8988T (cell line): ENCODE measurements at regions not wholly inside any gene's neighbourhood (a gene's known extent, or its start where the extent isn't known, plus 50 kb on each side); places are given as distances from the start of the nearest gene placed in this dataset.

Experiments
- DNase-seq: peaks from one replicate; pipeline ENCODE4 v3.0.0; 2011

DNA sequence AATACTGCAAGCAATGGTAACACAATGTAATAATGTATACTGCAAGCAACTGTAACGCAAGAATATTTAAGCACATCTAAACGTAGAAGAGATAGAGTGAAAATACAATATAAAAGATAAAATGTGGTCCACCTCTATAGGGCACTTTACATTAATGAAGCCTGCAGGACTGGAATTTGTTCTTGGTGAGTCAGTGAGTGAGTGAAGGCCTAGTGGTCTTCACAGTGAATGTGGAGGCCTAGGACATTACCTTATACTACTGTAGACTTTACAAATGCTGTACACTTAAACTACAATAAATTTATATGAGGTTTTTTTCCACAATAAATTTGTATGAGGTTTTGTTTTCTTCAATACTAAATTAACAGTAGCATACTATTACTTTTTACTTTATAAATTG, 287.4 kb upstream of the SNX7 start:
- no peak for DNase-seq

DNA sequence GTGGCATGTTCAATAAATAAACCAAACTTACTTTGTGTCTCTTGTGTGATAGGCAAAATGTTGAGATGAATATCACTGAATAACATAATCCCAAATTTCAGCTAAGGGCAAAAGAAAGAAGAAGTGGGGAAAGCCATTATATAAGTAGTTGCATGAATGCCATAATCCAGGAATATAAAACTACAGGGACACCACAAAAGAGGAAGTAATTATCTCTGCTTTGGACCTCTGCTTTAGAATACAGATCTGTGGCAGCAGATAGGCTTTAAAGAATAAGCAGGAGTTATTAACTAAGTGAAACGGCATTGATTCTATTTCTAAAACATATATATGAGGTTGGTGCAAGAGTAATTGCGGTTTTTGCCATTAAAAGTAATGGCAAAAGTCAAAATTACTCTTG, 288.5 kb upstream of the SNX7 start:
- DNase-seq = no peak

DNA sequence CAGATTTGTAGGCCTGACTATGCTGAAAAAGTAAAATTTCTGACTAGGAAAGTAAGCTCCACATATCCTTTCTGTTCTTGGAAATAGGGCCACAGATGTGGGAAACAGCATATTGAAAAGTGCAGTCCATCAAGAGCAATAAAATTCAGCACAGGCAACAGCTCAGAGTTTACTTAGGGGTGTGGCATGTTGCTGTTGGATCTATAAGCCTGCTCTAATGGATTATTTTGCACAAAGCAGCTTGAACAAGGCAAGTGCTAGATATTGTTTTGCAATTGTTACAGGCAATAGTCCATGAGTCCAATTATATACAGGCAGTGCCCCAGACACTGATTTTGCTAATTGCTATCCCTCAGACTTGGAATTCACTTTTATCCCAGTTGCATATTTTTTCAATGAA, 289.8 kb upstream of the SNX7 start:
- DNase-seq = no peak

GRCh38 chr1:98369463-98369862, 292.1 kb upstream of the SNX7 start:
- no peak for DNase-seq

GRCh38 chr1:98368995-98369394, 292.5 kb upstream of the SNX7 start:
- DNase-seq = no peak

DNA sequence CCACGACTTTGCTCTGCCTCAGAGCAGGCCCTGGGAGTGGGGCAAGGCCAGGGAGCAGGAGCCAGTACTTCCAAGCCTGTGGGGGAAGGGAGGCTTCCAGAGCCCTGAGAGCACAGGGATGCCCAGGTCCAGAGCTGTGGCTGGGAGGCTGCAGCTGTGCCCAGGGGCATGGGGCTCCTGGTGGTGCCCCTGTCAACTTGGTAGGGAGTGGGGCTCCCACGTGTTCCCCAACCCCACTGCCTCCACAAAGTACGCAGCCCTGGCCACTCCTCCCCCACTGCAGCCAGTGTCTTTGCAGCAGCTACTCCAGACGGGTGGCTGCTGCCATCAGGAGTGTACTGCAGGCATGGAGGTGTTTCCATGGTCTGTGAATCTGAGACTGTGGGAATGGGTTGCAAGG, 294.1 kb upstream of the SNX7 start:
- no peak for DNase-seq

GRCh38 chr1:98366343-98366742, 295.2 kb upstream of the SNX7 start:
- no peak for DNase-seq

DNA sequence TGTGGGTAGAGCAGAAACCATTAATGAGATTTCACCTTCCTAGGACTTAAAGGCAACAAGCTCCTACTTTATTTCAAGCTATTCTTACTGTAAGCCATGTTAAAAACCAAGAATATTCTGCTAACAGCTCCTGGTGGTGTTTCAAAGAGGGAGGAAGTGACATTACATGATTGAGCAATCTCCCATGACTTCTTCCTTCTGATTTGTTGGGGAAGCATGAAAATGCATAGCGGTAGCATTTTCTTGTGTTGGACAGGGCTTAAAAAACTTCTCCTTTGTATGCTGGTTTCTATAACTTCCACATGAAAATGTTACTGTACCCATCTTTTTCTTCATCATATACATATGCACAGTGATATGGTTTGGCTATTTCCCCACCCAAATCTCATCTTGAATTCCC, 297.0 kb upstream of the SNX7 start:
- DNase-seq = no peak

DNA sequence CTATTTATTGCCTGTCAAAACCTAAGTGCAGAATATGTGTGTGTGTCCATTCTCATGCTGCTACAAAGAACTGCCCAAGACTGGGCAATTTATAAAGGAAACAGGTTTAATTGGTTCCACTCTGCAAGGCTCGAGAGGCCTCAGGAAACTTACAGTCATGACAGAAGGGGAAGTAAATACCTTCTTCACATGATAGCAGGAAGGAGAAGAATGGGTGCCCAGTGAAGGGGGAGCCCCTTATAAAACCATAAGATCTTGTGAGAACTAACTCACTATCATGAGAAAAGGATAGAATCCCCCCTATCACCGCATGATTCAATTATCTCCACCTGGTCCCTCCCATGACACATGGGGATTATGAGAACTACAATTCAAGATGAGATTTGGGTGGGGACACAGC, 300.7 kb upstream of the SNX7 start:
- DNase-seq = no peak

DNA sequence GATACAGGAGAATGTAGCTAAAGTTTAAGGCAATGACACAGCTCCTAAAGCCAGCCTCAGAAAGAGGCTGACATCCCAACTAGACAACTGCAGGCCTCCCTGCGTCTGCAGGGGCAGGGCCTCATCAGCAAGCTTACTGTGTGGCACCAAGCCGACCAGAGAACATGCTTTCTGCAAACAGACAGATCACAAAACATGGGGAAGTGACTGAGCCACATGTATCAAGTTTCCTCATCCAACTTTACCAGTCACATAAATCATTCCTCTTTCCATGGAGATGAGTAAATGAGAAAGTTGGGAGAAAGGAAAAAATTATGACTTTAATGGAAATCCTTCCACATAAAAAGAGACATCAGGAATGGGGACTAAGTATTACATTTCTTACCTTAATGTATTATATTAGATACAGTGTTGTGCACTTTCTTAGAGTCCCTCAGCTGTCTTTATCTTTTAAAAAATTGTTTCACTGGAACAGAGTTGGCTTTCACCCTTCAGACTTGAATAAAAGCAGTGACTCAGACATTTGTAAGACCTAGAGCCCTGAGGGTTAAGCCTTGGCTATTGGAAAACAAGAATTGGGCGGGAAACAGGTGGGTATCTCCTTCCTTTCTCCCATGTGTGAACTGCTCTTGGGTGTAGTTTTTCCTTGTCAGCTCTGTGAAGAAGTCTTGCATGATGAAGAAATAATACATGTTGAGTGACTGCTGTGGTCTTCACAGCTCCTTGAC, 305.7 kb upstream of the SNX7 start:
- DNase-seq = no peak

- DNase-seq = no peak
Measured at GRCh38 chr1:98352378-98352777, 309.1 kb upstream of the SNX7 start.

GRCh38 chr1:98351561-98351960, 310.0 kb upstream of the SNX7 start:
- DNase-seq = no peak

DNA sequence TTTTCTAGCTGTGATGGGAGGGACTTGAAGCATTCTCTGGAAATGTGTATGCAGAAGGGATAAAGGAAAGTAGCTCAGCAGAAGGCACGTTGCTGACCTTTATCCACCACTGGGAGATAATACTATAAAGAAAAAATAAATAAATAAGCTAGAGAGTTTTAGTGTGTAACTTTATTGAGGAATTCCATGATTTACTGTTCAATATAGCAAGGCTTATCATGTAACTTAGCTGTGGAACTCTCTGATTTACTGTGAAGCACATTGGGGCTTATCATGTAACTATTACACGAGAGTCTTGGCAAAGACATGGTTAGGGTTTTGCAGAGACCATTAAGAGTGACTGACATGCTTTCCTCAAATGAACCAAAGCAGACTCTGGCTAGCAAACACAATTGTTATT, 316.1 kb upstream of the SNX7 start:
- DNase-seq = no peak

- DNase-seq = no peak
Measured at GRCh38 chr1:98344731-98345130, 316.8 kb upstream of the SNX7 start.

- DNase-seq = no peak
Measured at GRCh38 chr1:98342566-98342965, 319.0 kb upstream of the SNX7 start.

- DNase-seq = no peak
Measured at GRCh38 chr1:98340511-98340910, 321.0 kb upstream of the SNX7 start.

DNA sequence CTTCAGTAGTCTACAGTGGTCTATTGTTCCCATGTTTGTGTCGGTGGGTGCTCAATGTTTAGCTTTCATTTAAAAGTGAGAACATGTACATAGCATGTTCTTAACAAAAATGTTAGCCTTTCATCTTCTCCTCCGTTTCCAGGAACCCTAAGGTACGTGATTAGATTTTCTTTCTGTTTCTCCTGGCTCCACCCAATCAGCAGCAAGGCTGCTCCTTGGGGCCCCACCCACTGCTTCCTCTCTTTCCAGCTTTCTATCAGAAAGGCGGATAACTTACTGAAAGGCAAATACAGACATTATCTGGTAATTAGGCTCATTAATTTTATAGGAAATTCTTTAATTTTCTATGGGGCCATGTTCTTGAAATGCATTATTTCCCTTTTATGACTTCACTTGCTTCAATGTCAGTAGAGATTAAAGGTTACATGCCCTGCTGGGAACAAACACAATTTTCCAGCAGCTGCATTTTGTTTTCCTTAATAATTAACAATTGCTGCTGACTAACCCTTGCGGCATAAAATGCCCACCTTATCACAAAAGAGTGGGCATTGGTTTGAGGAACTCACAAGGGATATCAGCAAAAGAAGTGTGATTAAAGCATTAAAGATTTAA, 324.9 kb upstream of the SNX7 start:
- no peak for DNase-seq

DNA sequence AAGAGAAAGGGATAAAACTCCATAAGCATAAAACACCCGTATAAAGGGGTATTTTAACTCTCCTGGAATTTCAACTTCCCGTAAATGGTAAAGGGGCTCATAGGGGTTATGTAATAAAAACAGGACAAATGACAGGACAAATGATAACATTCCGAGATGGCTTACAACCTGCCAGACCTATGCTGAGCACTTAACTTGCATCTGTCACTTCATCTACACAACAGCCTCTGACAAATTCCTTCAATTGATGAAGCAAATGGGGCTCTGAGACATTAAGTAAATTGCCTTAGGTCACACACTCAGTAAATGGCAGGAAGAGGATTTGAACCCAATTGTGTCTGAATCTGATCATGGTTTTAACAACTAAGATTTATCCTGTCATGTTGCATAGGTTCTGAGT, 327.6 kb upstream of the SNX7 start:
- DNase-seq = no peak

- DNase-seq = no peak
Measured at GRCh38 chr1:98333406-98333805, 328.1 kb upstream of the SNX7 start.

DNA sequence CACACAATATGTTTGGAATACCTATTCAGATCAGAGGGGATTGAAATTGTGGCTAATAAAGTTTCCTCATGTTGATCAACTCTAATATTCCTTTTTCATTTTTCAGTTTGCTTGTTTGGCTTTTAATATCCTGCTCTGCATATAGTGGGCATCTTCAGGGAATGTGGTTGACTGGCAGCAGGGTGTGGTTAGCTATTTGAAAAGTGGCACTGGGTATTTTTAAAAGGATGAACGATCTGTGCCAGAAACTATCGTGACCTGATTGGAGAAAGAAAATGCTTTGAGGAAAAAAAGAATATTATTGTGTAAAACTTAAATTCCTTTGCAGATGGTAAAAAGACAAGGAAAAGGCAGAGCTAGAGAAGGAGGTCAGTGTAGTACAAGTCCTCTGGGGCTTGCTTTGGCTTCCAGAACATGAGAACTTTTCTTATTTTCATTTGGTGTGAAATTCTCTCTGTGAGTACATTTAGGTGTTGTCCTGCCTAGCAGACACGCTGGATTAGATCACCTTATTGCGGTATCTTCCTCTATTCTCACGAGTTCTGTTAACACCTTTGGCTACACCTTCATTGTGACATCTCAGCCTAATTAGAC, 329.7 kb upstream of the SNX7 start:
- DNase-seq = no peak

DNA sequence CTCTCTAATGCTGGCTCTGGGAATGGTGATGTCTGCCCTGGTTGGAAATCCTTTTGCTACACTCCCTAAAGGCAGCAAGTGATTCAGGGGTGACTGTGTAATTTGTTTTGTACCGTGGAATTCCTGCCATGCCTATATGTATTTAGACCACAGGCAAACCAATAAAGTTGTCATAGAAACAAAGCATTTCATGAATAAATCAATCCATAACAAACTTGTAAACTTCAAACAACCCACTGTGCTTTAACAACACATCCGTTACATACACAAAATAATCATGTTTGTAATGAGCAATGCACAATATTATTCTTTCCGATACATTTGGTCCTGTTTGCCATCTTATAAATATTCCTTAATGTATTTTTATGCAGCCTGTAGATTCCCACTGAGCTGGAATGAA, 330.3 kb upstream of the SNX7 start:
- DNase-seq = no peak

DNA sequence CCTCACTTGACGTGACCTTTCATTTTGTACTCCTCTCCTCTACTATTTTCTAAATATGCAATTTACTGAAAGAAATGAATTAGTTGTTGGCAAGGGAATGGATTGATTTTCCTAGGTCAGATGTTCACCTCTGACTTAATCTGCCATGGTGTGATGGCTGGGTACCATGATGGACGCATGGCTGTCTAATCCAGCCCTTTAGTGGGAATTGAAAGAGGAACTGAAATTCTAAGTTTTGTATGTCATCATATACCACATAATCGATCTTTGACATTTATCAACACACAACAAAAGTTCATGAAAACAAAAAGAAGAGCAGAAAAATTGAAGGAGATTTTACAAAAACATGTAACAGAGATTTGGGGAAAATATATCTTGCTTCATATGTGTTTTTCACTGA, 331.3 kb upstream of the SNX7 start:
- no peak for DNase-seq

DNA sequence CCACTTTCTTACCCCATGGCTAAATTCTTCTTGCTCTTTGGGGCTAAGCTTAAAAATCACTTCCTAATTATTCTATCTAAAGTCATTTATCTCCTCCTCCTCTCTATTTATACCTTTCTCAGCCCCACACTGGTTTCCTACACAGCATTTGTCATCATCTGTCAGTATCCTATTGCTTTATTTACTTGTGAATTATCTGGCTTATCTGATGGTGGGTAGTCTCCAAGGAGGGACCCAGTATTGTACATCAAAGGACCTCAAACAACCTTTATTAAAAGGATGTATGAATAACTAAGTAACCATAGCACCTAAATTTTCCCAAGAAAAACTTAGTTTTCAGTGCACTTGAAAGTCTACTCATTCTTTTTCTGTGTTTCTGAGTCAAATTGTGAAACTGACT, 332.7 kb upstream of the SNX7 start:
- no peak for DNase-seq

GRCh38 chr1:98327220-98327861, 334.2 kb upstream of the SNX7 start:
- no peak for DNase-seq
